ENCODE measurements at regions not wholly inside any gene's neighbourhood (a gene's known extent, or its start where the extent isn't known, plus 50 kb on each side); places are given as distances from the start of the nearest gene placed in this dataset.

GRCh38 chr2:23238011-23238657 is 146.8 kb upstream of the KLHL29 start:
- no peak for DNase-seq

GRCh38 chr2:23239374-23239773 is 145.6 kb upstream of the KLHL29 start:
- no peak for DNase-seq

GRCh38 chr2:23241121-23241520 is 143.9 kb upstream of the KLHL29 start:
- no peak for DNase-seq

GRCh38 chr2:23241611-23242245 is 143.3 kb upstream of the KLHL29 start:
- no peak for DNase-seq

GRCh38 chr2:23243073-23243659 is 141.8 kb upstream of the KLHL29 start:
- no peak for DNase-seq

- DNase-seq: no peak
Measured at GRCh38 chr2:23244617-23245016, 140.4 kb upstream of the KLHL29 start.

GRCh38 chr2:23246992-23247683 is 137.8 kb upstream of the KLHL29 start:
- no peak for DNase-seq

- DNase-seq: no peak
Measured at GRCh38 chr2:23248667-23249066, 136.3 kb upstream of the KLHL29 start.

- DNase-seq: no peak
Measured at GRCh38 chr2:23249348-23249747, 135.6 kb upstream of the KLHL29 start.

- DNase-seq: no peak
Measured at GRCh38 chr2:23250371-23250770, 134.6 kb upstream of the KLHL29 start.

GRCh38 chr2:23256643-23257042 is 128.3 kb upstream of the KLHL29 start:
- DNase-seq: no peak

GRCh38 chr2:23260621-23261020 is 124.4 kb upstream of the KLHL29 start:
- no peak for DNase-seq

GRCh38 chr2:23268467-23269263 is 116.3 kb upstream of the KLHL29 start:
- DNase-seq: no peak

- no peak for DNase-seq
Measured at GRCh38 chr2:23269747-23270146, 115.2 kb upstream of the KLHL29 start.

GRCh38 chr2:23270810-23271209 is 114.2 kb upstream of the KLHL29 start:
- no peak for DNase-seq

- no peak for DNase-seq
Measured at GRCh38 chr2:23271230-23271629, 113.7 kb upstream of the KLHL29 start.

GRCh38 chr2:23273786-23274185 is 111.2 kb upstream of the KLHL29 start:
- DNase-seq: no peak

- no peak for DNase-seq
Measured at GRCh38 chr2:23280401-23280800, 104.6 kb upstream of the KLHL29 start.

- DNase-seq: no peak
Measured at GRCh38 chr2:23283653-23284052, 101.3 kb upstream of the KLHL29 start.

GRCh38 chr2:23285091-23285800 is 99.7 kb upstream of the KLHL29 start:
- DNase-seq: no peak

GRCh38 chr2:23286031-23286757 is 98.8 kb upstream of the KLHL29 start:
- DNase-seq: no peak
